HL-60 (cell line): ENCODE measurements at regions not wholly inside any gene's neighbourhood (a gene's known extent, or its start where the extent isn't known, plus 50 kb on each side); places are given as distances from the start of the nearest gene placed in this dataset.

Source experiments
- POLR2AphosphoS5 ChIP-seq: IDR thresholded peaks from 2 replicates; pipeline ENCODE4 v1.6.1; 2012; ENCODE audit warnings: low read depth
- TF ChIP-seq, protein P1 (sequence below): IDR thresholded peaks from one replicate; pipeline ENCODE4 v1.5.1; 2011; ENCODE audit warnings: low read length, control low read depth, inconsistent platforms; ENCODE audit not compliant: insufficient read depth

DNA sequence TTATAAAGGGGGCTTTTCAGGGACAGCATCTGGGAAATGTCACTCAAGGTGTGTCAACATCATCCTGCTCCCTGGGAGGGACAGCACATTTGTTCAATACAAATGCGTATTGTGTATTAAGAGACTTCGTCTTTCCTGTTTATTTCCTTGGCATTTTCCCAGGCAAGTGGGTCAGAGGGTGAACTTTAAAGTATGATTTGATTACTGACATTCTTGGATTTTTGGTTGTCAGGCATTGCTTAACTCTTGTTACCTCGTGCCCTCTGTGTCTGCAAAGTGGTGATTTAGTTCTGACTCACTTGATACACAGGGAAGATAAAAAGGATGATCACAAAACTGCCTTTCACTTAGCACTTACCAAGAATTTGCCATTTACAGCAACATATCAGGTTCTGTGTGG lies 292.7 kb downstream of the SUCLA2 start:
- TF ChIP-seq POLR2AphosphoS5, result no peak
- TF ChIP-seq, protein P1, sequence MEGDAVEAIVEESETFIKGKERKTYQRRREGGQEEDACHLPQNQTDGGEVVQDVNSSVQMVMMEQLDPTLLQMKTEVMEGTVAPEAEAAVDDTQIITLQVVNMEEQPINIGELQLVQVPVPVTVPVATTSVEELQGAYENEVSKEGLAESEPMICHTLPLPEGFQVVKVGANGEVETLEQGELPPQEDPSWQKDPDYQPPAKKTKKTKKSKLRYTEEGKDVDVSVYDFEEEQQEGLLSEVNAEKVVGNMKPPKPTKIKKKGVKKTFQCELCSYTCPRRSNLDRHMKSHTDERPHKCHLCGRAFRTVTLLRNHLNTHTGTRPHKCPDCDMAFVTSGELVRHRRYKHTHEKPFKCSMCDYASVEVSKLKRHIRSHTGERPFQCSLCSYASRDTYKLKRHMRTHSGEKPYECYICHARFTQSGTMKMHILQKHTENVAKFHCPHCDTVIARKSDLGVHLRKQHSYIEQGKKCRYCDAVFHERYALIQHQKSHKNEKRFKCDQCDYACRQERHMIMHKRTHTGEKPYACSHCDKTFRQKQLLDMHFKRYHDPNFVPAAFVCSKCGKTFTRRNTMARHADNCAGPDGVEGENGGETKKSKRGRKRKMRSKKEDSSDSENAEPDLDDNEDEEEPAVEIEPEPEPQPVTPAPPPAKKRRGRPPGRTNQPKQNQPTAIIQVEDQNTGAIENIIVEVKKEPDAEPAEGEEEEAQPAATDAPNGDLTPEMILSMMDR, result no peak
